GM19035 (cell line): ENCODE measurements at regions not wholly inside any gene's neighbourhood (a gene's known extent, or its start where the extent isn't known, plus 50 kb on each side); places are given as distances from the start of the nearest gene placed in this dataset.
"Not testable (repeated sequence)": the region's sequence is repeated elsewhere in the genome, so short reads cannot be mapped to it uniquely, and the experiment has no call there.

Experiments used
- ATAC-seq: cut with Tn5 transposase; IDR thresholded peaks from one replicate; pipeline ENCODE4 v1.9.1; 2021; ENCODE audit not compliant: unreplicated experiment

DNA sequence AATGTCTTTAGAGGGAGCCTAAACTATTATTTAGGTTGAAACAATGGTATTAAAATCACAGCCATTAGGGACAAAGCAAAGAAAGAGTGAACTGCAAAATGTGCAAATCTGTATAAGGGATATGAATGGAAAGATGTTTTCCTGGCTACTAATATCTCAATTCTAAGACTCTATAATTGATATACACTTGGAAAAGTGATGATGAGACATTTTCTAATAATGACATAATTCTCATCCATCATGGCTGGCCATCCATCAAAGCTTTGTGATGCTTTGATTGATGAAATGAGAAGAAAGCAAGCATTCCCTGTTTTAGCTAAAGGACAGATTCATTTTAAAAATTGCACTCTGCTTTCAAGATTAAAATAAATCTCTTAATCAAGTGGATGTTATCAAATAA is 965.5 kb upstream of the IGFBP7 start:
- ATAC-seq, result no peak

DNA sequence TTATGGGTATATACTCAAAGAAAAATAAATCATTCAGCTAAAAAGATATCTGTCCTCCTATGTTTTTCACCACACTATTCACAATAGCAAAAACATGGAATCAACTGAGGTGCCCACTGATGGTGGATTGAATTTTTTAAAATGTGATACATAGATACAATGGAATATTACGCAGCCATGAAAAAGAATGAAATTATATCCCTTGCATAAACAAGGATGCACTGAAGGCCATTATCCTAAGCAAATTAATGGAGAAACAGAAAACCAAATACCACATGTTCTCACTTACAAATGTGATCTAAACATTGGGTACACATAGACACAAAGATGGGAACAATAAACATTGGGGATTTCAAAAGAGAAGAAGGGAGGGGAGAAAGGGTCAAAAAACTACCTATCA is 964.2 kb upstream of the IGFBP7 start:
- no peak for ATAC-seq

GRCh38 chr4:58070726-58071125 is 960.5 kb upstream of the IGFBP7 start:
- no peak for ATAC-seq

DNA sequence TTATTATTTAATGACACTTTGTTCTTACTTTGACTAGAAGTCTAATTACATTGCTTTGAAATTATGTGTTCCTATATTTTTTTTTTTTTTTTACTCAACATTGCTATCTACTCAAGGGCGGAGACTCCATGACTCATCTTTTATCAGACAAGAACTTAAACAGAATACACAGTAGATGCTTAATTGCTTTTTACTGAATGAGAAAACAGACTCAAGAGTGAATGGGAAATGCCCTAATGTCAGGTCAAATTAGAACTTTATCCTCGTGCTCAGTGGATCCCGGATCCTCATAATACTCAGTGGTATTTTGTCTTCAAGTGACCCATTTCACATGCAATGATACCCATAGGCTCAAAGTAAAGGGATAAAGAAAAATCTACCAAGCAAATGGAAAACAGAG is 954.5 kb upstream of the IGFBP7 start:
- no peak for ATAC-seq

DNA sequence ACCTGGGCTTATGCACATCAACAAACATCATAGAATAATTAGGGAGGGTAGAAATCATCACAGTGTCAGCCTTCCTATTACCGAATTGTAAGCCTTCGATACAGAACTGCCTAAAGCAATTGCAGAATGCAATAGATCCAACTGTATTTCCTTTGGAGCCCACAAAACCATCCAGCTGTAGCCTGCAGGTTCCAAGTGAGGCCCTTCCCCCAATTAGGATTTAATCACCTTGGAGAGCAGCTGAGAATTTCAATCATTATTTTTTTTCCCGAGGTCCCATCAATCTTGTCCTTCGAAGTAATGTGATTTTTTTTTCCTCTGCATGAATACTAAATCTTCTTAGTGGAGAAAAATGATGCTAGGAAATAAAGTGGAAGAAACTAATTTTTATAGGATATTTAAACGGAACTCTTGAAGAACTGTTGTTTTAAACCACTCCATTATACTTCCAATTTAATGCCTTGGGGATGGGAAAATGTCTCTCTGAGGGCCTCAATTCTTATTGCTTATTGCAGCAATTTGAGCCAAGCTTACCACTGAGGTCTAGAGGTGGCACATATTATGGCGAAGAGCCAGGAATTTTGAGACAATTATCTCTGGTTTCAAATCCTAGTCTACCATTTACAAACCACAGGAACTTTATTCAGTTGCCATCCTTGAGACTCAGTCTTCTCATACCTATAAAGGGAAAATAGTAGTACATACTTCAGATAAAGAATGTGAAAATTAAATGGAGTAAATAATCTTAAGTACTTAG is 953.4 kb upstream of the IGFBP7 start:
- no peak for ATAC-seq

- ATAC-seq, result no peak
Observed at GRCh38 chr4:58061967-58062366, 951.8 kb upstream of the IGFBP7 start.

- ATAC-seq, result no peak
Observed at GRCh38 chr4:58050439-58050838, 940.3 kb upstream of the IGFBP7 start.

DNA sequence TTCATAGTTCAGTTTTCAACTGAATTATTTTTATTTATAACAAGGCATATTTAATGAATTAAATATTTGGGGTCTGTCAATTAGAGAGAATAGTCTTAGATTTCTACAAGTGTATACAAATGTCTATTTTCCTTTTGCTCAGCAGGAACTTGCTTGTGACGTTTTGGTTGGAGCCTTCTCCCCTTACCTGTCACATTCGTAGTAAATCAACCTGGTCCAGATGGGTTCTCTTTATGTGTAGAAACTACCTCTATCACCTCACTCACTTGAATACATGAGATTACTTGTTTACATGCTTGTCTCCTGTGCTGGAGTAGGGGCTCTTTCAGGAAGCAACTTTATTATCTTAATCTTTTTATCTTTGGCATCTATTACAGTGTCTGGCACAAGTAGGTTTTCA is 938.3 kb upstream of the IGFBP7 start:
- no peak for ATAC-seq

DNA sequence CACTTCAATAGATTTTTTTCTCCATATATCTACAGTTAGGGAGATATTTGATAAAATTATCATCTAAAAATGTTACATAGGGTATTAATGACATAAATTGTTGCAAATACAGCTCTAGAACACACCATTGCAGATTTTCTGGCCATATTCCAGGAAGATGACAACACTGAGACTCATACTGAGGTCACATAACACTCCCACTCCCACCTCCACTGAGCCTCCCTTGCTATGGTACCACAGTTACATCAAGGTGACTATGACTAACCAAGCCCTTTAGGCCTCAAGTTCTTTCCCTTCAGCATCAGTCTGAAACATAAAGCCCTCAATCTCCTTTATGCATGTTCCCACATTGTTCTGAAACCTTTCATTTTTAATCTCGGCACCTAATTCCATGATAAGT is 932.0 kb upstream of the IGFBP7 start:
- no peak for ATAC-seq

DNA sequence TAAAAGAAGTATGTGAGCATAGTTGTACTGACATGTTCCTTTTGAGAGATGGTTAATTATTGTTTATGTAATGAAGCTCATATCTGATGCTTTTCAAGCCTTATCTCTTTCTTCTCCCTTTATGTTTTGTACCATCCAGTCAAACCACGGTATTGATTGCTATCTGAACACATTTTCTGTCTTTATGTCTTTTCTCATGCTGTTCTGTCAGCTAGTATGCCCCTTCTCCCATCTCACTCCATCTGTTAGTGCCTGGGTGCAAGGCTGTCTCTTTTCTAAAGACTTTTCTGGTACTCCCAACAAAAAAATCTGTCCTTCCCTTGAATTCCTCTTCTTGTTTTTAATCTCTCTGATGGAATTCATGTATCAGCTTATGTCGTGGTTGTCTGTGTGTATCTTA is 883.8 kb upstream of the IGFBP7 start:
- ATAC-seq, result no peak

- no peak for ATAC-seq
Observed at GRCh38 chr4:57989430-57989829, 879.2 kb upstream of the IGFBP7 start.

DNA sequence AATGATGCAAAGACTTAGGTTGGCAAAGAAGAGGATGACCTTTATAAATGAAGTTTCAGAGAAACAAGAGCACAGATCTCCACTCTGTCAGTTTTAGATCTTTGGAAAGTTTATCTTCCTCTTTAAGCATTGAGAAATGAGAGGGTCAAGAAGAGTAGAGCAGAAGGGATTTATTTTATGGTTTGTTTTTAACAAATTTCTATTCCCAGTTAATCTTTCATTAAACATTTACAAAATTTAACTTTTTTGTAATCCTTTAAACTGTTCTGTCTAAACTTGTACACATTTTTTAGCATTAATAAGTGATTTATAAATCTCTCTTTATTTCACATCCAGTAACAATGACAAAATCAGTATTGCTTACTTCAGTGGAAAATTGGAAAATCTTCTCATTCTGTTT is 875.0 kb upstream of the IGFBP7 start:
- ATAC-seq, result no peak

GRCh38 chr4:57981123-57981522 is 870.9 kb upstream of the IGFBP7 start:
- ATAC-seq, result no peak

- no peak for ATAC-seq
Observed at GRCh38 chr4:57974821-57975220, 864.6 kb upstream of the IGFBP7 start.

GRCh38 chr4:57973819-57974218 is 863.6 kb upstream of the IGFBP7 start:
- no peak for ATAC-seq

GRCh38 chr4:57971261-57971660 is 861.1 kb upstream of the IGFBP7 start:
- no peak for ATAC-seq

GRCh38 chr4:57966987-57967760 is 857.0 kb upstream of the IGFBP7 start:
- ATAC-seq, result no peak

DNA sequence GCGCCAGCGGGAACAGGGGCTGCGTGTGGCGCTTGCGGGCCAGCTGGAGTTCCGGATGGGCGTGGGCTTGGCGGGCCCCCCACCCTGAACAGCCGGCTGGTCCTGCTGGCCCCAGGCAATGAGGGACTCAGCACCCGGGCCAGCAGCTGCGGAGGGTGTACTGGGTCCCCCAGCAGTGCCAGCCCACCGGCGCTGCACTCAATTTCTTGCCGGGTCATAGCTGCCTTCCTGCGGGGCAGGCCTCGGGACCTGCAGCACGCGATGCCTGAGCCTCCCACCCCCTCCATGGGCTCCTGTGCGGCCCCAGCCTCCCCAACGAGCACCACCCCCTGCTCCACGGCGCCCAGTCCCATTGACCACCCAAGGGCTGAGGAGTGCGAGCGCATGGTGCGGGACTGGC is 855.2 kb upstream of the IGFBP7 start:
- not testable (repeated sequence) for ATAC-seq

GRCh38 chr4:57945298-57945697 is 835.1 kb upstream of the IGFBP7 start:
- ATAC-seq, result no peak

DNA sequence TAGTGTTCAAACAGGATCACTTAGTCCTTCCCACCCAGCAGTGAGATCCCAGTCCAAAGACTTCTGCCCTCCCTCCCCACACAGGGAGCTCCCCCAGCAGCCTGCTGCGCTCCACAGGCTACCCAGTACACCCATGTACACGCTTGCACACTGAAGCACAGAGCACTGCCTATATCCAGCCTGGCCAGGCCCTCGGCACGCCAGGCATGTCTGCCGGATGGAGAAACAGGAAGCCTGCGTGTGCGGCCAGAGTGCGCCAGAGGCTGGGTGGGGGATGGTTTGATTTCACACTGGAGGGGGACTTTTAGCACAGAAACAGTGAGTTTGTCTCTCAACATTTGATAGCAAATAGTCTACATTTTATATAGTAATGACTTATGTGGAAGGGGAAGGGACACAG is 833.5 kb upstream of the IGFBP7 start:
- no peak for ATAC-seq

DNA sequence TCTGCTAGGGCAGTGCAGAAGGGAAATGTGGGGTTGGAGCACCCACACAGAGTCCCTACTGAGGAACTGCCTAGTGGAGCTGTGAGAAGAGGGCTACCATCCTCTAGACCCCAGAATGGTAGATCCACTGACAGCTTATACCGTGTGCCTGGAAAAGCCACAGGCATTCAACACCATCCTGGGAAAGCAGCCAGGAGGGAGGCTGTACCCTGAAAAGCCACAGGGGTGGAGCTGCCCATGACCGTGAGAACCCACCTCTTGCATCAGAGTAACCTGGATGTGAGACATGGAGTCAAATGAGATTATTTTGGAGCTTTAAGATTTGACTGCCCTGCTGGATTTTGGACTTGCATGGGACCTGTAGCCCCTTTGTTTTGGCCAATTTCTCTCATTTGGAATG is 827.1 kb upstream of the IGFBP7 start:
- ATAC-seq, result not testable (repeated sequence)

DNA sequence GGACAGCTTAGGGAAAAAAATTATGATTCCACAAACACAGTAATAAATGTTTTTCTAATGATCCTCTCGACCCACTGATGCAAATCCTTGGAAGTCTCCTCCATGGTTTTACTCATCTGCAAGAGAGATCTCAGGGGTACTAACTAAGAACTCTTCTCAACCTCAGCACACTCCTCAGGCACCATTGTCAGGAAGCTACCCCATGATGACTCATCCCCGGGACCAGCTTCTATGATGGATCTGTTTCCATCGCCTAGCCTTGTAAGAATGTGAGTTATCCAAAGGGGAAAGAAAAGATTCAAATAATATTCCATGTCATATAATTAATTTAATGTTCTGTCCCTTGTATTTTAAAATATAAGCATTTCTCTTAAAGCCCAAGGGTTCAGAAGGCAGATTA is 816.1 kb upstream of the IGFBP7 start:
- no peak for ATAC-seq

DNA sequence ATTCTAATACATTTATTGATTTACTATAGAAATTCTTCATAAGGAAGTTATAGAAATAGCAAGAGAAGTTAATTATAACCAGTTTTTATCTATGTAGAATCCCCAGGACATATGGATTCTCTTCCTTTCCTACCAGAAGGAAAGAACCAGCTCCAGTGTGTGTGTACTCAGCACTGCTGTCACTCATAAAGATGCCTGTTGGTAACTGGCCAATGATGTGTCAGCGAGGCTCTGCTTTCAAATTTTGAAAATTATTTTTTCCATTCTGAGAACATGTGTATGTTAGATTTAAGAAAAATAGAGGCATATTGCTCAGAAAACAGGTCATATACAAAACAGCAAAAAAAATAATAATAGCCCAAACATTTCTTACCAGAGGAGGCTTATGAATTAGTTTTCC is 814.8 kb upstream of the IGFBP7 start:
- ATAC-seq, result no peak
